ENCODE measurements at regions not wholly inside any gene's neighbourhood (a gene's known extent, or its start where the extent isn't known, plus 50 kb on each side); places are given as distances from the start of the nearest gene placed in this dataset.

GRCh38 chr19:30155381-30156200 is 213.6 kb downstream of the URI1 start:
- TF ChIP-seq POLR2A (IDR thresholded peaks at IDR 0.05): no peak
- no peak for TF ChIP-seq CTCF (IDR thresholded peaks at IDR 0.05)
